ENCODE measurements at regions not wholly inside any gene's neighbourhood (a gene's known extent, or its start where the extent isn't known, plus 50 kb on each side); places are given as distances from the start of the nearest gene placed in this dataset.

GRCh38 chr12:71011261-71011660, 90.7 kb upstream of the PTPRR start:
- Histone ChIP-seq H3K36me3 (ENCODE audit: control insufficient read depth, insufficient read depth, low read length) (no peaks in the 10 kb centered on the region), H3K27ac (ENCODE audit: low read length) (no peak overlapping the region), H3K4me3 (ENCODE audit: low read length) (no peak overlapping the region), H3K27me3 (ENCODE audit: control insufficient read depth, insufficient read depth, low read length) (no peaks in the 10 kb centered on the region), H3K4me1 (ENCODE audit: control insufficient read depth, insufficient read depth, low read length) (no peaks in the 10 kb centered on the region), H3K9me3 (ENCODE audit: control insufficient read depth, insufficient read depth, low read length) (no peaks in the 10 kb centered on the region)
- no peak for DNase-seq (ENCODE audit: low read depth, low spot score)
- WGBS (ENCODE audit: insufficient coverage, insufficient read length), result no CpG with 5 or more reads among the region's 4 CpGs

GRCh38 chr12:71010143-71010479, 89.6 kb upstream of the PTPRR start:
- Histone ChIP-seq H3K36me3 (ENCODE audit: control insufficient read depth, insufficient read depth, low read length) (no peaks in the 10 kb centered on the region), H3K27me3 (ENCODE audit: control insufficient read depth, insufficient read depth, low read length) (no peaks in the 10 kb centered on the region), H3K27ac (ENCODE audit: low read length) (no peak overlapping the region), H3K9me3 (ENCODE audit: control insufficient read depth, insufficient read depth, low read length) (no peaks in the 10 kb centered on the region), H3K4me1 (ENCODE audit: control insufficient read depth, insufficient read depth, low read length) (no peaks in the 10 kb centered on the region), H3K4me3 (ENCODE audit: low read length) (no peak overlapping the region)
- no CpG with 5 or more reads among the region's 1 CpG for WGBS (ENCODE audit: insufficient coverage, insufficient read length)
- DNase-seq (ENCODE audit: low read depth, low spot score), result no peak

GRCh38 chr12:71009430-71010142, 89.0 kb upstream of the PTPRR start:
- no peaks in the 10 kb centered on the region for H3K27me3 ChIP-seq (ENCODE audit: control insufficient read depth, insufficient read depth, low read length)
- H3K4me1 ChIP-seq (ENCODE audit: control insufficient read depth, insufficient read depth, low read length), result no peaks in the 10 kb centered on the region
- no peak overlapping the region for H3K27ac ChIP-seq (ENCODE audit: low read length)
- H3K9me3 ChIP-seq (ENCODE audit: control insufficient read depth, insufficient read depth, low read length), result no peaks in the 10 kb centered on the region
- no CpG with 5 or more reads among the region's 6 CpGs for WGBS (ENCODE audit: insufficient coverage, insufficient read length)
- no peak overlapping the region for H3K4me3 ChIP-seq (ENCODE audit: low read length)
- DNase-seq (ENCODE audit: low read depth, low spot score), result no peak
- H3K36me3 ChIP-seq (ENCODE audit: control insufficient read depth, insufficient read depth, low read length), result no peaks in the 10 kb centered on the region

- Histone ChIP-seq H3K4me3 (ENCODE audit: low read length) (no peak overlapping the region), H3K4me1 (ENCODE audit: control insufficient read depth, insufficient read depth, low read length) (no peaks in the 10 kb centered on the region), H3K9me3 (ENCODE audit: control insufficient read depth, insufficient read depth, low read length) (no peaks in the 10 kb centered on the region), H3K27ac (ENCODE audit: low read length) (no peak overlapping the region), H3K27me3 (ENCODE audit: control insufficient read depth, insufficient read depth, low read length) (no peaks in the 10 kb centered on the region), H3K36me3 (ENCODE audit: control insufficient read depth, insufficient read depth, low read length) (no peaks in the 10 kb centered on the region)
- DNase-seq (ENCODE audit: low read depth, low spot score), result no peak
- WGBS (ENCODE audit: insufficient coverage, insufficient read length), result no CpG with 5 or more reads among the region's 2 CpGs
Observed at GRCh38 chr12:71008616-71009015, 88.1 kb upstream of the PTPRR start.

- H3K27ac ChIP-seq (ENCODE audit: low read length), result no peak overlapping the region
- no peaks in the 10 kb centered on the region for H3K4me1 ChIP-seq (ENCODE audit: control insufficient read depth, insufficient read depth, low read length)
- no peak for DNase-seq (ENCODE audit: low read depth, low spot score)
- no peaks in the 10 kb centered on the region for H3K36me3 ChIP-seq (ENCODE audit: control insufficient read depth, insufficient read depth, low read length)
- WGBS (ENCODE audit: insufficient coverage, insufficient read length), result no CpG with 5 or more reads among the region's 2 CpGs
- no peak overlapping the region for H3K4me3 ChIP-seq (ENCODE audit: low read length)
- H3K27me3 ChIP-seq (ENCODE audit: control insufficient read depth, insufficient read depth, low read length), result no peaks in the 10 kb centered on the region
- H3K9me3 ChIP-seq (ENCODE audit: control insufficient read depth, insufficient read depth, low read length), result no peaks in the 10 kb centered on the region
Observed at GRCh38 chr12:71007781-71008404, 87.4 kb upstream of the PTPRR start.

DNA sequence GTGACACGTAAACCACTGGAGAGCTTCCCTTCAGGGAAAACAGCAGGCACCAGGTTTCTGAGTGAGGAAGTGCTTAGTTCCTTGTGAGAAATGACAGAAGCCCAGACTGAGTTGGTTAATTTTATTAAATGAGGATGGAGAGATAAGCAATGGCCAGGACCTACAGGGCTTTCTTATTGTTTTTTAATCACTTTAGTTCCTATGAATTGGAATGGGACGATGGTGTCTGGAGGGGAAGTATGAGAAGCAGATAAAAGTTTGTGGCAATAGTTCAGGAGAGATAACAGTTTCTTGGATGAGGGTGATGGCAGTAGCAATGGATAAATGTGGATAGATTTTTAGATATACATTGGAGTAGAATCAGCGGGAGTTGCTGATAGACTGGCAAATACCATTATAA, 86.5 kb upstream of the PTPRR start:
- Histone ChIP-seq H3K27me3 (ENCODE audit: control insufficient read depth, insufficient read depth, low read length) (no peaks in the 10 kb centered on the region), H3K9me3 (ENCODE audit: control insufficient read depth, insufficient read depth, low read length) (no peaks in the 10 kb centered on the region), H3K4me3 (ENCODE audit: low read length) (no peak overlapping the region), H3K4me1 (ENCODE audit: control insufficient read depth, insufficient read depth, low read length) (no peaks in the 10 kb centered on the region), H3K36me3 (ENCODE audit: control insufficient read depth, insufficient read depth, low read length) (no peaks in the 10 kb centered on the region), H3K27ac (ENCODE audit: low read length) (no peak overlapping the region)
- WGBS (ENCODE audit: insufficient coverage, insufficient read length), result no CpG with 5 or more reads among the region's 3 CpGs
- no peak for DNase-seq (ENCODE audit: low read depth, low spot score)

- Histone ChIP-seq H3K4me1 (ENCODE audit: control insufficient read depth, insufficient read depth, low read length) (no peaks in the 10 kb centered on the region), H3K9me3 (ENCODE audit: control insufficient read depth, insufficient read depth, low read length) (no peaks in the 10 kb centered on the region), H3K36me3 (ENCODE audit: control insufficient read depth, insufficient read depth, low read length) (no peaks in the 10 kb centered on the region), H3K27me3 (ENCODE audit: control insufficient read depth, insufficient read depth, low read length) (no peaks in the 10 kb centered on the region), H3K27ac (ENCODE audit: low read length) (no peak overlapping the region), H3K4me3 (ENCODE audit: low read length) (no peak overlapping the region)
- no peak for DNase-seq (ENCODE audit: low read depth, low spot score)
- no CpG with 5 or more reads among the region's 3 CpGs for WGBS (ENCODE audit: insufficient coverage, insufficient read length)
Observed at GRCh38 chr12:71005166-71005565, 84.6 kb upstream of the PTPRR start.

GRCh38 chr12:71004578-71004977, 84.0 kb upstream of the PTPRR start:
- no peak overlapping the region for H3K4me3 ChIP-seq (ENCODE audit: low read length)
- H3K36me3 ChIP-seq (ENCODE audit: control insufficient read depth, insufficient read depth, low read length), result no peaks in the 10 kb centered on the region
- H3K27me3 ChIP-seq (ENCODE audit: control insufficient read depth, insufficient read depth, low read length), result no peaks in the 10 kb centered on the region
- no CpG with 5 or more reads among the region's 4 CpGs for WGBS (ENCODE audit: insufficient coverage, insufficient read length)
- no peak for DNase-seq (ENCODE audit: low read depth, low spot score)
- H3K4me1 ChIP-seq (ENCODE audit: control insufficient read depth, insufficient read depth, low read length), result no peaks in the 10 kb centered on the region
- no peak overlapping the region for H3K27ac ChIP-seq (ENCODE audit: low read length)
- H3K9me3 ChIP-seq (ENCODE audit: control insufficient read depth, insufficient read depth, low read length), result no peaks in the 10 kb centered on the region

DNA sequence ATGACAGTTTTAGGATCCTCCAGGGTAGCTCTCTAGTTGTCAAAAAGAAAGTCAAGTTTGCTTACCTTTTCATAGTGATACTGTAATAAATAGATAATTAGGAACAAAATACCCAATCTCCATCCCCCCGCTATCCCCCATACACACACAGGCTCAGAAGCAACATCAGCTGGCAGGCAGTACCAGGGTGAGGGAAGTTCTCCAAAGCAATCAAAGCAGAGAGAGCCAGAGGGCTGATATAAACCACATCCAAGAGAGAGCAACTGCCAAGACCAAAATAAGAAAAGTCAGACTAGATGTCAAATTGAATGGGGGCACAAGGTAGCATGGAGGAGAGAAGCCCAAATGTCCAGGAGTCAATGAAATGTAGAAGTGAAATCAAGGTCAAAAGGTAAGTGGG, 80.2 kb upstream of the PTPRR start:
- no peak overlapping the region for H3K4me3 ChIP-seq (ENCODE audit: low read length)
- WGBS (ENCODE audit: insufficient coverage, insufficient read length), result no CpG with 5 or more reads among the region's 1 CpG
- DNase-seq (ENCODE audit: low read depth, low spot score), result no peak
- H3K9me3 ChIP-seq (ENCODE audit: control insufficient read depth, insufficient read depth, low read length), result no peaks in the 10 kb centered on the region
- no peaks in the 10 kb centered on the region for H3K27me3 ChIP-seq (ENCODE audit: control insufficient read depth, insufficient read depth, low read length)
- no peaks in the 10 kb centered on the region for H3K4me1 ChIP-seq (ENCODE audit: control insufficient read depth, insufficient read depth, low read length)
- H3K27ac ChIP-seq (ENCODE audit: low read length), result no peak overlapping the region
- H3K36me3 ChIP-seq (ENCODE audit: control insufficient read depth, insufficient read depth, low read length), result no peaks in the 10 kb centered on the region

DNA sequence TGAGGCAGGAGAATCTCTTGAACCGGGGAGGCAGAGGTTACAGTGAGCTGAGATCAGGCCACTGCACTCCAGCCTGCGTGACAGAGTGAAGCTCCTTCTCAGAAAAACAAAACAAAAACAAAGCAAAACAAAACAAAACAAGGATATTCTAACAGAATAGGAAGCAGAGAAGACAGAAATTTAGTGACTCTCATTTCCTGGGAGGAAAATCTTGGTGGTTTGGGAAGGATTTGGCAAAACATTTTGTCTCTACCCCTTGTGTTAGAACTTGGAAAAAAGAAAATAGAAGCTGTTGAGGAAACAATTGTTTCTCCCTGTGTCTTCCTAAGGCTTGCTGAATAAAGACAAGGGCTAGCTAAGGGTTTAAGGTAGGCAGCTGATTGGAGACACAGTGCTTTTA, 79.7 kb upstream of the PTPRR start:
- no CpG with 5 or more reads among the region's 2 CpGs for WGBS (ENCODE audit: insufficient coverage, insufficient read length)

GRCh38 chr12:70994217-70994788, 73.8 kb upstream of the PTPRR start:
- WGBS (ENCODE audit: insufficient coverage, insufficient read length), result no CpG with 5 or more reads among the region's 5 CpGs
- no peak overlapping the region for H3K27ac ChIP-seq (ENCODE audit: low read length)
- no peaks in the 10 kb centered on the region for H3K27me3 ChIP-seq (ENCODE audit: control insufficient read depth, insufficient read depth, low read length)
- no peaks in the 10 kb centered on the region for H3K4me1 ChIP-seq (ENCODE audit: control insufficient read depth, insufficient read depth, low read length)
- H3K9me3 ChIP-seq (ENCODE audit: control insufficient read depth, insufficient read depth, low read length), result no peaks in the 10 kb centered on the region
- DNase-seq (ENCODE audit: low read depth, low spot score), result no peak
- no peaks in the 10 kb centered on the region for H3K36me3 ChIP-seq (ENCODE audit: control insufficient read depth, insufficient read depth, low read length)
- no peak overlapping the region for H3K4me3 ChIP-seq (ENCODE audit: low read length)

More for the DNA sequence above, 79.7 kb upstream of the PTPRR start:
- DNase-seq (ENCODE audit: low read depth, low spot score), result no peak
- Histone ChIP-seq H3K36me3 (ENCODE audit: control insufficient read depth, insufficient read depth, low read length) (no peaks in the 10 kb centered on the region), H3K4me3 (ENCODE audit: low read length) (no peak overlapping the region), H3K27me3 (ENCODE audit: control insufficient read depth, insufficient read depth, low read length) (no peaks in the 10 kb centered on the region), H3K9me3 (ENCODE audit: control insufficient read depth, insufficient read depth, low read length) (no peaks in the 10 kb centered on the region), H3K4me1 (ENCODE audit: control insufficient read depth, insufficient read depth, low read length) (no peaks in the 10 kb centered on the region), H3K27ac (ENCODE audit: low read length) (no peak overlapping the region)
